Esophagus (tissue), 2 donors: ENCODE measurements at regions not wholly inside any gene's neighbourhood (a gene's known extent, or its start where the extent isn't known, plus 50 kb on each side); places are given as distances from the start of the nearest gene placed in this dataset.
"Not testable (repeated sequence)": the region's sequence is repeated elsewhere in the genome, so short reads cannot be mapped to it uniquely, and the experiment has no call there.

Experiments
- H3K27ac ChIP-seq, 2 donors: one replicate each; pipeline ENCODE4 v1.5.1; 2013; ENCODE audit warnings: low read depth in 2 of 2, mild to moderate bottlenecking in 2 of 2, inconsistent platforms in 1 of 2, low read length in 1 of 2, moderate library complexity in 1 of 2
- H3K27me3 ChIP-seq, 2 donors: one replicate each; pipeline ENCODE4 v1.6.1; 2013; ENCODE audit warnings: low read length in 2 of 2, control low read depth in 1 of 2, mild to moderate bottlenecking in 1 of 2; ENCODE audit not compliant: insufficient read depth in 2 of 2, control insufficient read depth in 1 of 2
- H3K36me3 ChIP-seq, 2 donors: one replicate each; pipeline ENCODE4 v1.6.1; 2013; ENCODE audit warnings: low read length in 1 of 2; ENCODE audit not compliant: control insufficient read depth in 2 of 2, insufficient read depth in 2 of 2
- H3K4me1 ChIP-seq, 2 donors: one replicate each; pipeline ENCODE4 v1.6.1; 2013; ENCODE audit warnings: low read length in 1 of 2; ENCODE audit not compliant: control insufficient read depth in 2 of 2, insufficient read depth in 2 of 2
- H3K4me3 ChIP-seq, 2 donors: one replicate each; pipeline ENCODE4 v1.5.1; 2013; ENCODE audit warnings: low read length in 2 of 2, mild to moderate bottlenecking in 2 of 2, low read depth in 1 of 2, moderate library complexity in 1 of 2
- H3K9me3 ChIP-seq, 2 donors: one replicate each; pipeline ENCODE4 v1.6.1; 2013; ENCODE audit warnings: mild to moderate bottlenecking in 2 of 2, low read depth in 1 of 2, low read length in 1 of 2, moderate library complexity in 1 of 2; ENCODE audit not compliant: control insufficient read depth in 2 of 2, insufficient read depth in 1 of 2
- WGBS, 2 donors: extraction: QIAGEN DNeasy Blood & Tissue Kit; methylation state at CpG; one replicate each; pipeline ENCODE4 v1.1.7; 2013; 5-methylcytosine and 5-hydroxymethylcytosine counted together
- donor health status: healthy with polysubstance abuse.
- donor health status: Bipolar disorder and iron deficiency.

GRCh38 chr13:108060111-108060510 is 155.2 kb downstream of the LIG4 start:
- no peaks in the 10 kb centered on the region for H3K36me3 ChIP-seq
- 81 to 84% methylated on average over 6 of the region's 6 CpGs for WGBS, 2 donors

GRCh38 chr13:108056278-108056677 is 159.1 kb downstream of the LIG4 start:
- 21 to 49% methylated on average over 2 of the region's 2 CpGs for WGBS, 2 donors
- H3K9me3 ChIP-seq, result peaks cover under 1 to 6% of the 10 kb centered on the region in 2 donors
- no peaks in the 10 kb centered on the region for H3K4me1 ChIP-seq
- H3K4me3 ChIP-seq, result no peak overlapping the region
- H3K36me3 ChIP-seq, result no peaks in the 10 kb centered on the region
- no peak overlapping the region for H3K27ac ChIP-seq
- H3K27me3 ChIP-seq, result no peaks in the 10 kb centered on the region

More at GRCh38 chr13:108060111-108060510, 155.2 kb downstream of the LIG4 start:
- Histone ChIP-seq H3K27me3 (no peaks in the 10 kb centered on the region), H3K4me3 (no peak overlapping the region), H3K9me3 (peaks cover 2 to 4% of the 10 kb centered on the region in 2 donors), H3K27ac (no peak overlapping the region), H3K4me1 (no peaks in the 10 kb centered on the region)

GRCh38 chr13:108049211-108049610 is 166.1 kb downstream of the LIG4 start:
- Histone ChIP-seq H3K36me3 (no peaks in the 10 kb centered on the region), H3K4me1 (no peaks in the 10 kb centered on the region), H3K27ac (no peak overlapping the region), H3K27me3 (no peaks in the 10 kb centered on the region), H3K9me3 (peaks cover 0 to 2% of the 10 kb centered on the region in 2 donors), H3K4me3 (no peak overlapping the region)
- WGBS, 2 donors, result 35 to 45% methylated on average over 4 of the region's 4 CpGs

GRCh38 chr13:108044954-108045353 is 170.4 kb downstream of the LIG4 start:
- no peaks in the 10 kb centered on the region for H3K36me3 ChIP-seq
- H3K4me3 ChIP-seq, result no peak overlapping the region
- H3K9me3 ChIP-seq, result no peaks in the 10 kb centered on the region
- WGBS, 2 donors, result 45% methylated on average over 1 of the region's 1 CpG
- H3K4me1 ChIP-seq, result no peaks in the 10 kb centered on the region
- no peaks in the 10 kb centered on the region for H3K27me3 ChIP-seq
- no peak overlapping the region for H3K27ac ChIP-seq

- H3K27ac ChIP-seq, result not testable (repeated sequence)
- WGBS, 2 donors, result 57 to 66% methylated on average over 6 of the region's 6 CpGs
Observed at GRCh38 chr13:108042866-108043265, 172.5 kb downstream of the LIG4 start.

GRCh38 chr13:108037348-108037747 is 178.0 kb downstream of the LIG4 start:
- Histone ChIP-seq H3K27ac (no peak overlapping the region), H3K4me3 (no peak overlapping the region), H3K9me3 (no peaks in the 10 kb centered on the region), H3K36me3 (no peaks in the 10 kb centered on the region), H3K27me3 (no peaks in the 10 kb centered on the region), H3K4me1 (no peaks in the 10 kb centered on the region)
- 54 to 57% methylated on average over 1 of the region's 1 CpG for WGBS, 2 donors

More at GRCh38 chr13:108042866-108043265, 172.5 kb downstream of the LIG4 start:
- H3K4me3 ChIP-seq, H3K4me1 ChIP-seq, H3K9me3 ChIP-seq, H3K27me3 ChIP-seq, H3K36me3 ChIP-seq: not testable (repeated sequence)

- Histone ChIP-seq H3K4me1 (no peaks in the 10 kb centered on the region), H3K9me3 (no peaks in the 10 kb centered on the region), H3K27me3 (no peaks in the 10 kb centered on the region), H3K27ac (no peak overlapping the region), H3K36me3 (no peaks in the 10 kb centered on the region), H3K4me3 (no peak overlapping the region)
- 68 to 71% methylated on average over 4 of the region's 4 CpGs for WGBS, 2 donors
Observed at GRCh38 chr13:108036411-108036932, 178.9 kb downstream of the LIG4 start.

GRCh38 chr13:108034909-108035410 is 180.4 kb downstream of the LIG4 start:
- no peak overlapping the region for H3K27ac ChIP-seq
- H3K4me3 ChIP-seq, result no peak overlapping the region
- no peaks in the 10 kb centered on the region for H3K27me3 ChIP-seq
- H3K9me3 ChIP-seq, result no peaks in the 10 kb centered on the region
- H3K4me1 ChIP-seq, result no peaks in the 10 kb centered on the region
- H3K36me3 ChIP-seq, result no peaks in the 10 kb centered on the region
- WGBS, 2 donors, result 81 to 86% methylated on average over 5 of the region's 5 CpGs

GRCh38 chr13:108033800-108034707 is 181.3 kb downstream of the LIG4 start:
- no peaks in the 10 kb centered on the region for H3K36me3 ChIP-seq
- H3K27me3 ChIP-seq, result no peaks in the 10 kb centered on the region
- H3K4me1 ChIP-seq, result no peaks in the 10 kb centered on the region
- no peak overlapping the region for H3K4me3 ChIP-seq
- H3K27ac ChIP-seq, result no peak overlapping the region
- 41 to 46% methylated on average over 3 of the region's 3 CpGs for WGBS, 2 donors
- peaks cover 0 to 2% of the 10 kb centered on the region in 2 donors for H3K9me3 ChIP-seq
